HepG2 (cell line): ENCODE measurements at regions not wholly inside any gene's neighbourhood (a gene's known extent, or its start where the extent isn't known, plus 50 kb on each side); places are given as distances from the start of the nearest gene placed in this dataset.

Experiments used
- ATAC-seq: fragments of 200-7000 bp; cut with Tn5 transposase; 3 replicates; pipeline ENCODE4 v1.9.1; 2020; ENCODE audit warnings: mild to moderate bottlenecking, moderate library complexity
- BruUV-seq: library from RNA; stranded (reverse); fragments of 400-500 nt; replicated peaks from 2 replicates; lab custom pipeline; 2021; lab: Mats Ljungman, UMichigan
- CTCF ChIA-PET: fragments of 300-600 bp; formaldehyde crosslinking; extraction: SDS; loops from one replicate; lab custom pipeline; 2021; ENCODE audit warnings: low total read pairs, inconsistent platforms, low intra/inter-chr PET ratio; lab: Yijun Ruan, JAX
- POLR2A ChIA-PET: fragments of 350-600 bp; sonication (Branson Sonifier 250); formaldehyde crosslinking; loops from one replicate; lab custom pipeline; 2020; ENCODE audit warnings: antibody characterized with exemption, inconsistent platforms; lab: Yijun Ruan, JAX
- DNase-seq: peaks from one replicate; pipeline ENCODE4 v3.0.0-alpha.2; 2015; ENCODE audit warnings: low spot score
- FAIRE-seq: peaks from 3 replicates; lab custom pipeline; 2011; peaks lifted over from hg19 to GRCh38; lab: Jason Lieb, UNC
- H2AFZ ChIP-seq: one replicate; pipeline ENCODE4 v1.6.1; 2011; ENCODE audit warnings: low read length, inconsistent platforms
- H3K27ac ChIP-seq: fragments of 300-600 bp; 3 replicates; pipeline ENCODE4 v1.8.0; 2011; ENCODE audit warnings: mixed run types, mild to moderate bottlenecking, mixed read lengths, low read length, inconsistent platforms; ENCODE audit not compliant: insufficient read depth; ENCODE audit errors: extremely low read length
- H3K27me3 ChIP-seq, 2 experiments: fragments of 200-600 bp in 1 of 2; 2 replicates in 1 of 2; 3 replicates in 1 of 2; pipeline versions ENCODE4 v1.6.0 to v1.8.0; 2011; ENCODE audit warnings: low read length in 2 of 2, mild to moderate bottlenecking in 2 of 2, moderate library complexity in 2 of 2, inconsistent platforms in 1 of 2; ENCODE audit not compliant: insufficient read depth in 2 of 2, control insufficient read depth in 1 of 2
- H3K36me3 ChIP-seq, 2 experiments: fragments of 200-600 bp in 1 of 2; replicated peaks in 1 of 2; 2 replicates in 1 of 2; 3 replicates in 1 of 2; pipeline versions ENCODE4 v1.5.1 to v1.8.0; 2011; ENCODE audit warnings: low read length in 2 of 2, inconsistent platforms in 1 of 2; ENCODE audit not compliant: insufficient read depth in 2 of 2, control insufficient read depth in 1 of 2
- H3K4me1 ChIP-seq: 2 replicates; pipeline ENCODE4 v1.5.1; 2012; ENCODE audit warnings: low read length, inconsistent platforms; ENCODE audit not compliant: insufficient read depth
- H3K4me2 ChIP-seq: 2 replicates; pipeline ENCODE4 v1.6.0; 2011; ENCODE audit warnings: low read depth, low read length, inconsistent platforms
- H3K4me3 ChIP-seq, 3 experiments: fragments of 200-600 bp in 1 of 3; sonication (generic), shearing (Covaris generic) in 1 of 3; replicated peaks in 1 of 3; 2 replicates each; pipeline ENCODE4 v1.5.1; 2011 to 2016; ENCODE audit warnings: low read length in 3 of 3, inconsistent platforms in 2 of 3, low read depth in 2 of 3, mild to moderate bottlenecking in 2 of 3, control low read depth in 1 of 3, mixed read lengths in 1 of 3; ENCODE audit not compliant: insufficient read depth in 1 of 3
- H3K79me2 ChIP-seq: one replicate; pipeline ENCODE4 v1.6.1; 2011; ENCODE audit warnings: low read length, inconsistent platforms; ENCODE audit not compliant: insufficient read depth
- H3K9ac ChIP-seq: 2 replicates; pipeline ENCODE4 v1.6.0; 2011; ENCODE audit warnings: mild to moderate bottlenecking, low read depth, low read length, inconsistent platforms; ENCODE audit not compliant: insufficient read depth
- H3K9me3 ChIP-seq: 2 replicates; pipeline ENCODE4 v1.5.1; 2012; ENCODE audit warnings: mild to moderate bottlenecking, low read length
- H4K20me1 ChIP-seq: 2 replicates; pipeline ENCODE4 v1.6.0; 2011; ENCODE audit warnings: inconsistent platforms, mild to moderate bottlenecking, low read length, moderate library complexity; ENCODE audit not compliant: insufficient read depth
- FOXJ3 ChIP-seq: sonication (generic); formaldehyde crosslinking; IDR thresholded peaks from 2 replicates; pipeline ENCODE4 v1.4.0; 2020; ENCODE audit warnings: missing genetic modification reagents, mild to moderate bottlenecking, borderline replicate concordance
- KLF16 ChIP-seq, 2 experiments: sonication (generic) in 1 of 2; formaldehyde crosslinking in 1 of 2; IDR thresholded peaks; 2 replicates each; pipeline versions ENCODE4 v1.6.1 to v1.8.0; 2016 to 2023; ENCODE audit warnings: missing genetic modification reagents in 2 of 2, missing compliant biosample characterization in 1 of 2
- MEF2D ChIP-seq: sonication (generic); formaldehyde crosslinking; IDR thresholded peaks from 2 replicates; pipeline ENCODE4 v1.5.1; 2020; ENCODE audit warnings: mild to moderate bottlenecking, missing genetic modification reagents
- MXD4 ChIP-seq: IDR thresholded peaks from 2 replicates; pipeline ENCODE4 v1.6.1; 2016; ENCODE audit warnings: mild to moderate bottlenecking, missing biosample characterization, missing genetic modification reagents
- RAD21 ChIP-seq: fragments of 450-650 bp; formaldehyde crosslinking; IDR thresholded peaks from 2 replicates; pipeline ENCODE4 v1.5.0; 2020; ENCODE audit warnings: mild to moderate bottlenecking
- RFX5 ChIP-seq: IDR thresholded peaks from 2 replicates; pipeline ENCODE4 v1.6.1; 2011; ENCODE audit warnings: low read depth, low read length, improper control_type of control experiment
- SAP130 ChIP-seq: IDR thresholded peaks from 2 replicates; pipeline ENCODE4 v1.6.1; 2016; ENCODE audit warnings: low read depth
- TGIF2 ChIP-seq: IDR thresholded peaks from 2 replicates; pipeline ENCODE4 v1.6.1; 2016; ENCODE audit warnings: control low read depth, missing compliant biosample characterization
- ZBTB46 ChIP-seq: sonication (generic); formaldehyde crosslinking; IDR thresholded peaks from 2 replicates; pipeline ENCODE4 v1.4.0; 2020; ENCODE audit warnings: mild to moderate bottlenecking, missing genetic modification reagents, borderline replicate concordance
- ZFP37 ChIP-seq: sonication (generic); formaldehyde crosslinking; IDR thresholded peaks from 2 replicates; pipeline ENCODE4 v1.4.0; 2020; ENCODE audit warnings: missing genetic modification reagents, borderline replicate concordance
- ZNF121 ChIP-seq: sonication (generic); formaldehyde crosslinking; IDR thresholded peaks from 2 replicates; pipeline ENCODE4 v1.5.0; 2020; ENCODE audit warnings: mild to moderate bottlenecking, missing genetic modification reagents
- ZNF224 ChIP-seq: sonication (generic); formaldehyde crosslinking; IDR thresholded peaks from 2 replicates; pipeline ENCODE4 v1.5.0; 2020; ENCODE audit warnings: mild to moderate bottlenecking, missing genetic modification reagents
- ZNF382 ChIP-seq: sonication (generic); formaldehyde crosslinking; IDR thresholded peaks from 2 replicates; pipeline ENCODE4 v1.5.0; 2020; ENCODE audit warnings: missing genetic modification reagents, mild to moderate bottlenecking, borderline replicate concordance
- ZNF558 ChIP-seq: sonication (generic); formaldehyde crosslinking; IDR thresholded peaks from 2 replicates; pipeline ENCODE4 v1.9.0; 2022; ENCODE audit warnings: mild to moderate bottlenecking, missing genetic modification reagents, borderline replicate concordance
- ZNF580 ChIP-seq: IDR thresholded peaks from 2 replicates; pipeline ENCODE4 v1.6.1; 2016; ENCODE audit warnings: low read depth, borderline replicate concordance
- ZNF639 ChIP-seq: conservative IDR thresholded peaks from 2 replicates; pipeline ENCODE4 v1.6.1; 2018; ENCODE audit warnings: missing genetic modification reagents
- ZNF724P ChIP-seq: sonication (generic); formaldehyde crosslinking; IDR thresholded peaks from 2 replicates; pipeline ENCODE4 v1.8.0; 2022; ENCODE audit warnings: missing genetic modification reagents, borderline replicate concordance
- WGBS: methylation state at CpG from one replicate; pipeline ENCODE4 v1.1.6; 2017; ENCODE audit warnings: low lambda C conversion rate; 5-methylcytosine and 5-hydroxymethylcytosine counted together
- in situ Hi-C: cut with HindIII; loops from 2 replicates; pipeline ENCODE4 v1.10.0; 2017; ENCODE audit warnings: low pct_unique_long_range_greater_than_20kb; ENCODE audit not compliant: extremely low pct_ligation_motif_present
- intact Hi-C: fragments of 100-400 bp; cut with micrococcal nuclease; formaldehyde crosslinking; loops from one replicate; pipeline ENCODE4 v1.10.0; 2022; ENCODE audit not compliant: unreplicated experiment
- TF ChIP-seq, protein P1 (sequence below): sonication (generic); formaldehyde crosslinking; IDR thresholded peaks from 2 replicates; pipeline ENCODE4 v1.4.0; 2020; ENCODE audit warnings: missing genetic modification reagents

- CTCF ChIA-PET: no interaction called here
- intact Hi-C loops: no loop called here
- in situ Hi-C loops: no loop called here
- no peak for FAIRE-seq
- Histone ChIP-seq H4K20me1 (no peaks in the 10 kb centered on the region), H3K36me3 (no peaks in the 10 kb centered on the region)
- BruUV-seq: no TSS peak
- TF ChIP-seq TGIF2 (CRISPR knock-in tag): no peak
- no peak for TF ChIP-seq ZFP37 (CRISPR knock-in tag)
- no peak for TF ChIP-seq ZNF382 (CRISPR knock-in tag)
- no peak for TF ChIP-seq ZNF224 (CRISPR knock-in tag)
- TF ChIP-seq RAD21 (CRISPR knock-in tag): no peak
- no peak for TF ChIP-seq ZNF580 (CRISPR knock-in tag)
- no peak for TF ChIP-seq ZNF558
- TF ChIP-seq SAP130 (CRISPR knock-in tag): no peak
- no peak for TF ChIP-seq ZNF724P (CRISPR knock-in tag)
- TF ChIP-seq FOXJ3: no peak
- no peak for TF ChIP-seq KLF16 (CRISPR knock-in tag; IDR thresholded peaks at IDR 0.05)
- no peak for TF ChIP-seq ZBTB46
- no peak for TF ChIP-seq RFX5
- no peak for TF ChIP-seq MXD4 (CRISPR knock-in tag)
- no peak for TF ChIP-seq MEF2D
- TF ChIP-seq, protein P1, sequence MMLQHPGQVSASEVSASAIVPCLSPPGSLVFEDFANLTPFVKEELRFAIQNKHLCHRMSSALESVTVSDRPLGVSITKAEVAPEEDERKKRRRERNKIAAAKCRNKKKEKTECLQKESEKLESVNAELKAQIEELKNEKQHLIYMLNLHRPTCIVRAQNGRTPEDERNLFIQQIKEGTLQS (CRISPR knock-in tag): no peak
- no peak for TF ChIP-seq ZNF121 (CRISPR knock-in tag)
- TF ChIP-seq ZNF639 (CRISPR knock-in tag): no peak
- TF ChIP-seq, all 625 proteins: peak for 0
- no peak overlapping the region for H2AFZ ChIP-seq
- H3K9ac ChIP-seq: no peak overlapping the region
- ATAC-seq: no peak
- WGBS: 24% methylated on average over 3 of the region's 3 CpGs
- H3K27me3 ChIP-seq: no peaks in the 10 kb centered on the region
- H3K27ac ChIP-seq: no peak overlapping the region
- DNase-seq: no peak
- POLR2A ChIA-PET: no interaction called here
- H3K79me2 ChIP-seq: no peaks in the 10 kb centered on the region
- H3K4me3 ChIP-seq: no peak overlapping the region
- peaks cover 58% of the 10 kb centered on the region for H3K9me3 ChIP-seq
- H3K4me1 ChIP-seq: no peaks in the 10 kb centered on the region
- H3K4me2 ChIP-seq: no peak overlapping the region
Measured at GRCh38 chr13:109428146-109428545, 358.2 kb downstream of the IRS2 start.
